Mesendoderm (in vitro differentiated cells): ENCODE measurements at regions not wholly inside any gene's neighbourhood (a gene's known extent, or its start where the extent isn't known, plus 50 kb on each side); places are given as distances from the start of the nearest gene placed in this dataset.
A peak's percentile ranks its signal among the peaks of the same experiment; 100 is the strongest.

Experiments used
- DNase-seq: peaks from one replicate; pipeline ENCODE4 v3.0.0; 2013
- H2AK5ac ChIP-seq: 2 replicates; pipeline ENCODE4 v1.6.1; 2013; ENCODE audit warnings: low read length, inconsistent platforms
- H2BK120ac ChIP-seq: 2 replicates; pipeline ENCODE4 v1.6.1; 2013; ENCODE audit warnings: low read depth, mild to moderate bottlenecking, low read length, moderate library complexity, mixed read lengths
- H2BK15ac ChIP-seq: replicated peaks from 2 replicates; pipeline ENCODE4 v1.6.1; 2013; ENCODE audit warnings: low read depth, mild to moderate bottlenecking, moderate library complexity
- H2BK5ac ChIP-seq: 2 replicates; pipeline ENCODE4 v1.6.1; 2013; ENCODE audit warnings: low read length, inconsistent platforms
- H3K18ac ChIP-seq: 2 replicates; pipeline ENCODE4 v1.6.1; 2013; ENCODE audit warnings: mild to moderate bottlenecking, low read length, mixed read lengths
- H3K23ac ChIP-seq: one replicate; pipeline ENCODE4 v1.6.1; 2013; ENCODE audit warnings: low read length
- H3K27ac ChIP-seq: 2 replicates; pipeline ENCODE4 v1.5.1; 2013; ENCODE audit warnings: low read depth, mild to moderate bottlenecking, inconsistent platforms, low read length, moderate library complexity
- H3K27me3 ChIP-seq: 2 replicates; pipeline ENCODE4 v1.6.1; 2013; ENCODE audit warnings: low read length, control low read depth, mild to moderate bottlenecking, inconsistent platforms; ENCODE audit not compliant: insufficient read depth, poor library complexity
- H3K36me3 ChIP-seq: 2 replicates; pipeline ENCODE4 v1.6.1; 2013; ENCODE audit warnings: low read length, inconsistent platforms; ENCODE audit not compliant: control insufficient read depth, insufficient read depth
- H3K4ac ChIP-seq: one replicate; pipeline ENCODE4 v1.6.1; 2013; ENCODE audit warnings: low read depth, mild to moderate bottlenecking, low read length, moderate library complexity
- H3K4me1 ChIP-seq: 2 replicates; pipeline ENCODE4 v1.6.1; 2013; ENCODE audit warnings: low read depth, low read length, inconsistent platforms; ENCODE audit not compliant: control insufficient read depth
- H3K4me2 ChIP-seq: 2 replicates; pipeline ENCODE4 v1.6.1; 2013; ENCODE audit warnings: low read length
- H3K4me3 ChIP-seq: 2 replicates; pipeline ENCODE4 v1.5.1; 2013; ENCODE audit warnings: mild to moderate bottlenecking, low read length
- H3K56ac ChIP-seq: one replicate; pipeline ENCODE4 v1.6.1; 2013; ENCODE audit warnings: low read length
- H3K79me1 ChIP-seq: 2 replicates; pipeline ENCODE4 v1.6.1; 2013; ENCODE audit warnings: low read length, inconsistent platforms
- H3K79me2 ChIP-seq: 2 replicates; pipeline ENCODE4 v1.6.1; 2013; ENCODE audit warnings: mild to moderate bottlenecking, low read length; ENCODE audit not compliant: control insufficient read depth, insufficient read depth
- H3K9ac ChIP-seq: 2 replicates; pipeline ENCODE4 v1.6.1; 2013; ENCODE audit warnings: low read length, inconsistent platforms
- H4K5ac ChIP-seq: one replicate; pipeline ENCODE4 v1.6.1; 2013; ENCODE audit warnings: low read length
- H4K8ac ChIP-seq: one replicate; pipeline ENCODE4 v1.6.1; 2013; ENCODE audit warnings: low read depth, mild to moderate bottlenecking, control low read depth, low read length, moderate library complexity
- WGBS: extraction: QIAGEN DNeasy Blood & Tissue Kit; methylation state at CpG from one replicate; pipeline ENCODE4 v1.1.7; 2013; ENCODE audit warnings: low lambda C conversion rate, missing lambda C conversion rate; ENCODE audit not compliant: insufficient coverage; ENCODE audit errors: extremely low coverage; 5-methylcytosine and 5-hydroxymethylcytosine counted together

DNA sequence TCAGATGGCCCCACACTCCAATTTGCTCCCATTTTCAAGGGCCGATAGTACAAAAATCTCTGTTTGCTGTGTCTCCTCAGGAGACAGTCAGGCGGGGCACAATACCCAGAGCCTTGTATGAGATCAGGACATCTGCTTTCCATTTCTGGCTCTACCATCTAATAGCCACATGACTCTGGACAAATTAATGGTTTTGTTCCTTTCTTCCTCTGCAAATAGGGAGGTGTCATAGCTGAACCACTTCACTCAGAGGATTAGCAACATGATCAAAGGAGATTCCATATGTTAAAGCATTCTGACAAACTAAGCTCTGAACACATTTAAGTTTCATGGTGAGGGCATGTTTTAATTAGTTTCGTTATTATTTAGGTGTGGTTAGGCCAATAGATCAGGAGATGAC lies 602.1 kb upstream of the SYT4 start:
- no peak overlapping the region for H3K56ac ChIP-seq
- no peak overlapping the region for H3K23ac ChIP-seq
- H3K79me2 ChIP-seq: no peaks in the 10 kb centered on the region
- H4K8ac ChIP-seq: no peak overlapping the region
- no peak overlapping the region for H4K5ac ChIP-seq
- no peak overlapping the region for H3K27ac ChIP-seq
- H3K27me3 ChIP-seq: no peaks in the 10 kb centered on the region
- no peak overlapping the region for H2AK5ac ChIP-seq
- no peak overlapping the region for H3K4me2 ChIP-seq
- H2BK5ac ChIP-seq: no peak overlapping the region
- no peak overlapping the region for H2BK120ac ChIP-seq
- no peak overlapping the region for H3K18ac ChIP-seq
- H3K79me1 ChIP-seq: no peaks in the 10 kb centered on the region
- no peak overlapping the region for H2BK15ac ChIP-seq
- DNase-seq: no peak
- no peak overlapping the region for H3K9ac ChIP-seq
- H3K4me1 ChIP-seq: no peaks in the 10 kb centered on the region
- no CpG with 5 or more reads among the region's 3 CpGs for WGBS
- no peak overlapping the region for H3K4me3 ChIP-seq
- H3K4ac ChIP-seq: no peak overlapping the region
- no peaks in the 10 kb centered on the region for H3K36me3 ChIP-seq

DNA sequence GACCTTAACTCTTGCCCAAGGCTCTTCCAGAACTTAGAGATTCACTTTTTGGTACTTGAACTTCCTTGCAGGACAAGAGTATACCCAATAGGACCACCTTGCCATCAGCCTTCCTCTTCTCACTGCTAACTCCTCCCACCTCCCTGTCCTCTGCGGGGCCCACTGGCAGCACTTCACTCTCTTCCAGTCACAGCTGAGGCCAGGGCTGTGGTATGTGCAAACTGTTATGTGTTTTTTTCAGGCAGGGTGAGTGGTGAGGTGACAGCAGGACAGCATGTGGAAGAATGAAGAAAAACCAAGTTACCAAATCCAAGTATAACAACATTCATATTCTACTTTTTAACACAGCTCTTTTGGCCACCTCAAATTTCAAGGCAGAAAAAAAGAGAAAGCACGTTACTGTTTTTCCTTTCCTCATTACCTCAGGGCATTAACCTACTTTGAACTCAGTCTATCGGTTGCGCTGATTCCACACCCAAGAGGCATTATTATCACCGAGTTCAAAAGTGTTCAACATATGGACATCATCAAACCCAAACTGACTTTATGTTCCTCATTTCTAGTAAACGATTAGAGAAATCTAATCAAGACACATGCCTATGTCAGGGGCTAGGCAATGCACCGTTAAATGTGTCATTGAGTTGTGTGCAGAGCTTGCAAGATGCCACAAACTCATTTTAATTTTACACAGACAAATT lies 605.2 kb upstream of the SYT4 start:
- H3K79me1 ChIP-seq: no peaks in the 10 kb centered on the region
- no peak overlapping the region for H2AK5ac ChIP-seq
- no peaks in the 10 kb centered on the region for H3K4me1 ChIP-seq
- H4K8ac ChIP-seq: no peak overlapping the region
- H2BK15ac ChIP-seq: no peak overlapping the region
- no peaks in the 10 kb centered on the region for H3K36me3 ChIP-seq
- H3K18ac ChIP-seq: no peak overlapping the region
- H2BK120ac ChIP-seq: no peak overlapping the region
- H3K27ac ChIP-seq: no peak overlapping the region
- no peak overlapping the region for H3K9ac ChIP-seq
- no peaks in the 10 kb centered on the region for H3K27me3 ChIP-seq
- no peak overlapping the region for H3K4ac ChIP-seq
- H2BK5ac ChIP-seq: no peak overlapping the region
- no peak overlapping the region for H3K4me3 ChIP-seq
- H3K4me2 ChIP-seq: no peak overlapping the region
- no peaks in the 10 kb centered on the region for H3K79me2 ChIP-seq
- no peak overlapping the region for H3K23ac ChIP-seq
- H3K56ac ChIP-seq: no peak overlapping the region
- DNase-seq: no peak
- WGBS: no CpG with 5 or more reads among the region's 7 CpGs
- no peak overlapping the region for H4K5ac ChIP-seq

GRCh38 chr18:43883886-43884285 lies 606.6 kb upstream of the SYT4 start:
- H3K4me1 ChIP-seq: no peaks in the 10 kb centered on the region
- H3K18ac ChIP-seq: no peak overlapping the region
- H3K4ac ChIP-seq: no peak overlapping the region
- no peak overlapping the region for H2BK120ac ChIP-seq
- H2BK15ac ChIP-seq: no peak overlapping the region
- no peak overlapping the region for H2AK5ac ChIP-seq
- H3K79me1 ChIP-seq: no peaks in the 10 kb centered on the region
- no peak overlapping the region for H2BK5ac ChIP-seq
- no peak overlapping the region for H4K8ac ChIP-seq
- no peak overlapping the region for H3K27ac ChIP-seq
- no peak overlapping the region for H3K56ac ChIP-seq
- no peaks in the 10 kb centered on the region for H3K79me2 ChIP-seq
- H3K9ac ChIP-seq: no peak overlapping the region
- H3K4me3 ChIP-seq: no peak overlapping the region
- DNase-seq: no peak
- no peak overlapping the region for H3K23ac ChIP-seq
- no peaks in the 10 kb centered on the region for H3K36me3 ChIP-seq
- no peak overlapping the region for H3K4me2 ChIP-seq
- peaks cover 1% of the 10 kb centered on the region for H3K27me3 ChIP-seq
- no peak overlapping the region for H4K5ac ChIP-seq

- no peak overlapping the region for H2BK120ac ChIP-seq
- H3K4ac ChIP-seq: no peak overlapping the region
- no peaks in the 10 kb centered on the region for H3K79me1 ChIP-seq
- no peak overlapping the region for H3K4me3 ChIP-seq
- no peaks in the 10 kb centered on the region for H3K36me3 ChIP-seq
- peaks cover 1% of the 10 kb centered on the region for H3K27me3 ChIP-seq
- no peak overlapping the region for H2BK15ac ChIP-seq
- no peak overlapping the region for H3K23ac ChIP-seq
- no peak overlapping the region for H3K56ac ChIP-seq
- no peak overlapping the region for H4K5ac ChIP-seq
- H2BK5ac ChIP-seq: no peak overlapping the region
- H3K27ac ChIP-seq: no peak overlapping the region
- no peak overlapping the region for H3K4me2 ChIP-seq
- no peaks in the 10 kb centered on the region for H3K4me1 ChIP-seq
- no peak overlapping the region for H2AK5ac ChIP-seq
- no peak overlapping the region for H3K9ac ChIP-seq
- H4K8ac ChIP-seq: no peak overlapping the region
- no peak for DNase-seq
- H3K18ac ChIP-seq: no peak overlapping the region
- no peaks in the 10 kb centered on the region for H3K79me2 ChIP-seq
- no CpG with 5 or more reads among the region's 1 CpG for WGBS
Measured at GRCh38 chr18:43886341-43886740, 609.1 kb upstream of the SYT4 start.

- Histone ChIP-seq H3K27ac (no peak overlapping the region), H3K4ac (no peak overlapping the region), H4K5ac (no peak overlapping the region), H3K36me3 (no peaks in the 10 kb centered on the region), H2AK5ac (no peak overlapping the region), H3K9ac (no peak overlapping the region), H2BK15ac (no peak overlapping the region), H3K56ac (no peak overlapping the region), H2BK5ac (no peak overlapping the region), H3K23ac (no peak overlapping the region), H3K4me3 (no peak overlapping the region), H3K79me1 (no peaks in the 10 kb centered on the region), H4K8ac (no peak overlapping the region), H3K4me2 (no peak overlapping the region), H3K79me2 (no peaks in the 10 kb centered on the region), H3K27me3 (peaks cover 1% of the 10 kb centered on the region), H3K4me1 (no peaks in the 10 kb centered on the region), H2BK120ac (no peak overlapping the region), H3K18ac (no peak overlapping the region)
- WGBS: no CpG with 5 or more reads among the region's 2 CpGs
- peak; percentile 70 for DNase-seq
Measured at GRCh38 chr18:43887491-43887890, 610.2 kb upstream of the SYT4 start.

DNA sequence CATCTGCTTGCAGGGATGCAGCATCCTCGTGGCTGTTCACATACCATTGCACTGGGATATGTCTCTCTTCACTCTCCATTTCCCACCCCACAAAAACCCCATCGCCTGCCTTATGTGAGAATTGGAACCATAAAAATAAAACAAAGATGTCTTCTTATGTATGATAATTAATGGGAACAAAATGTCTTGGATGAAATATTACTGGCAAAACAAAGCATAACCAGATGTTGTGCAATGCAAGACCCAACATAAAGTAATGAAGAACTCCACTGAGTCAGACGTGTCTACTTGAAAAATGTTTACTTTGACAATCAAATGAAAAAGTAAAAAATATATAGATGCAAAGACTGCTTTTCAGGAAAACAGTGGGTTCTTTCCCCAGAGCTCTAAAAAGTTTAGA lies 611.3 kb upstream of the SYT4 start:
- H3K4me1 ChIP-seq: no peaks in the 10 kb centered on the region
- no peak overlapping the region for H2AK5ac ChIP-seq
- WGBS: no CpG with 5 or more reads among the region's 3 CpGs
- no peak overlapping the region for H3K18ac ChIP-seq
- no peak overlapping the region for H3K4me3 ChIP-seq
- no peak overlapping the region for H3K9ac ChIP-seq
- H3K4ac ChIP-seq: no peak overlapping the region
- no peak overlapping the region for H2BK15ac ChIP-seq
- H3K36me3 ChIP-seq: no peaks in the 10 kb centered on the region
- no peaks in the 10 kb centered on the region for H3K79me1 ChIP-seq
- H3K56ac ChIP-seq: no peak overlapping the region
- no peak overlapping the region for H2BK5ac ChIP-seq
- H3K4me2 ChIP-seq: no peak overlapping the region
- no peak overlapping the region for H2BK120ac ChIP-seq
- no peak overlapping the region for H3K27ac ChIP-seq
- H3K23ac ChIP-seq: no peak overlapping the region
- peaks cover 1% of the 10 kb centered on the region for H3K27me3 ChIP-seq
- no peaks in the 10 kb centered on the region for H3K79me2 ChIP-seq
- no peak overlapping the region for H4K5ac ChIP-seq
- no peak overlapping the region for H4K8ac ChIP-seq
- no peak for DNase-seq
